ENCODE measurements at regions not wholly inside any gene's neighbourhood (a gene's known extent, or its start where the extent isn't known, plus 50 kb on each side); places are given as distances from the start of the nearest gene placed in this dataset.

DNA sequence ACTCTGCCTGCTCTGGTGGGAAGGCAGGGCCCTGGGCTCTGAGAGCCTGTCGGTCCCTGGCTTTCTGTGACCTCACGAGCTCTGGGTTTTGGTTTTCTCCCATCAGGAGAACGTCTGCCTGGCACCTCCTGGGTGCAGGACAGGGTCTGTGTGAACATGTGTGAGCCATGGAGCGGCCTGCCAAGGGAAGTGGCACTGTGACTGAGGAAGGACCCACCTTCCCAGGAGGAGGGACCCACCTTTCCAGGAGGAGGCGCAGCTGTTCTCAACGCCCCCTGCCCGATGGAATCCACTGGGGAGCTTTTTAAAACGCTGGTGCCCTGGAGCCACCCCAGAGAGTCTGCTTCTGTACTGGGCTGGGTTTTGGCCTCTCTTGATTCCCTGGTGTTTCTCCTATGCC is 168.7 kb downstream of the GLI2 start:
- no peak overlapping the region for H3K4me3 ChIP-seq (ENCODE audit: low read depth, low read length)
- TF ChIP-seq, protein P1, sequence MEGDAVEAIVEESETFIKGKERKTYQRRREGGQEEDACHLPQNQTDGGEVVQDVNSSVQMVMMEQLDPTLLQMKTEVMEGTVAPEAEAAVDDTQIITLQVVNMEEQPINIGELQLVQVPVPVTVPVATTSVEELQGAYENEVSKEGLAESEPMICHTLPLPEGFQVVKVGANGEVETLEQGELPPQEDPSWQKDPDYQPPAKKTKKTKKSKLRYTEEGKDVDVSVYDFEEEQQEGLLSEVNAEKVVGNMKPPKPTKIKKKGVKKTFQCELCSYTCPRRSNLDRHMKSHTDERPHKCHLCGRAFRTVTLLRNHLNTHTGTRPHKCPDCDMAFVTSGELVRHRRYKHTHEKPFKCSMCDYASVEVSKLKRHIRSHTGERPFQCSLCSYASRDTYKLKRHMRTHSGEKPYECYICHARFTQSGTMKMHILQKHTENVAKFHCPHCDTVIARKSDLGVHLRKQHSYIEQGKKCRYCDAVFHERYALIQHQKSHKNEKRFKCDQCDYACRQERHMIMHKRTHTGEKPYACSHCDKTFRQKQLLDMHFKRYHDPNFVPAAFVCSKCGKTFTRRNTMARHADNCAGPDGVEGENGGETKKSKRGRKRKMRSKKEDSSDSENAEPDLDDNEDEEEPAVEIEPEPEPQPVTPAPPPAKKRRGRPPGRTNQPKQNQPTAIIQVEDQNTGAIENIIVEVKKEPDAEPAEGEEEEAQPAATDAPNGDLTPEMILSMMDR (IDR thresholded peaks at IDR 0.05; ENCODE audit: control insufficient read depth, extremely low read depth, insufficient read depth), result no peak
- DNase-seq (ENCODE audit: low read depth), result no peak

DNA sequence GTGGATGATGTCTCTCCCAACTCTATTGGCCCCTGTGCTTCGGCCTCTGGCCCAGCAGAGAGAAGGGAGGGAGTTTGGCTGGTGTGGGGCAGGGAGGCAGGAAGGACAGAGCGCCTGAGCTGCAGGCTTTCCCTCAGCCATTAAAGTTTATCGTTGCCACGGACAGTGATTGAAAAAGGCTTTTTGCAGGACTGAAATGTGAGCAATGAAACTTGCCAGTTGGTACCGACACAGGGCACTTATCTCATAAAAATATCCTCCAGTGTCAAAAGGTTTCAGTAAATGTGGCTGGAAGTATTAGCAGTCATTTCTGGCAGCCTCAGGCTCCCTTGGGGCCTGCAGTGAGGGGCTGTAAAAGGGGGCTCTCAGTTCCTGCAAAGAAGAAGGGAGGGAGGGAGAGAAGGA is 169.2 kb downstream of the GLI2 start:
- no peak for DNase-seq (ENCODE audit: low read depth)
- H3K4me3 ChIP-seq (ENCODE audit: low read depth, low read length), result no peak overlapping the region
- TF ChIP-seq, protein P1 (IDR thresholded peaks at IDR 0.05; ENCODE audit: control insufficient read depth, extremely low read depth, insufficient read depth), result no peak

DNA sequence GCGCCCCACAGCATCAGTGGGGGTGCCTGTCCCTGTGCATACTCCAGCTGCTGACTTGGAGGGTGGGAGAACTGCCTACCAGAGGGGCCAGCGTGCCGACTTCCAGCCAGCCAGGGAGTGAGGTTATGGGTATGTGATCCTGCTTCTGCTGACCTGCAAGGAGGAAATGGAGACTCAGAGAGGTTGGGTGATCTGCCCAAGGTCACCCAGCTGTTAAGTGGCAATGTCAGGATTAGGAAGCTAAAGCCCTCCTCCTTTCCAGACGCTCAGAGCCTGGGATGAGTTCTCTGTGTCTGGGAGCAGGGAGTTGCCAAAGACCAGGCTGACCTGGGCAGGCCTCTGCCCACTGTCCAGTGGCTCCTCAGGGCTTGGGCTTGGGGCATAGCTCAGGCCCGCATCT is 169.6 kb downstream of the GLI2 start:
- TF ChIP-seq, protein P1 (IDR thresholded peaks at IDR 0.05; ENCODE audit: control insufficient read depth, extremely low read depth, insufficient read depth), result no peak
- no peak overlapping the region for H3K4me3 ChIP-seq (ENCODE audit: low read depth, low read length)
- no peak for DNase-seq (ENCODE audit: low read depth)

DNA sequence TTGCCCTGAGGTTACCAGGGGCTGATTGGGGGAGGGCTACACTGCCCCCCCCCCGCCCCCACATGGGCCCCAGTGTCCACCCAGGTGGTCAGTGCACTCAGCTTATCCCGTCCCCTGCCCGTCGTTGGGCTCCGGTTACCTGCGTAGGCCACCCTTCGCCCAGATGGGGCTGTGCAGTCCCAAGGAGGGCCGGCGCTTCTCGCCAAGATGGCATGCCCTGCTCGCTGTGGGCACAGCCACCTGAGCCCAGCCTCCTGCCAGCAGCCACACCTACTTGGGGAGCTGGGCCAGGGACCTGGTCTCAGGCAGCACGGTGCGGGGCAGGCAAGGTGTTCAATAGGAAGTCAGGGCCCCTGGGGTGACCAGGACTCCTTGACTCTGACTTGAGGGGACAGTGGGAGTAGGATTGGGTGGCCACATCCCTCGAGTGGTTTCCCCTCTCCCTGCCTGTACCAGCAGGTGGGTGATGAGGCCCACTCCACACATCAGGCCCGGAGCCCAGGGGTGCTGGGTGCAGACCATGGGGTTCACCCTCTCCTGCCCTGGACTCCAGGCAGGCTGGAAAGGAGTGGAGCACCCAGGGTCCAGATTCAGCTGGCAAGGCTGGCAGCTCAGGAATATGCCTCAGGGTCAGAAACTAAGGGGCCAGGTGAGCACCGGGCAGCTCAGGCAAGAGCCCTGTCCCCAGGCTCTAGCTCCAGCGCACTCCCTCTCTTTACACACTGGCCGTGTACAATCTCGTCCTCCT is 170.3 kb downstream of the GLI2 start:
- TF ChIP-seq, protein P1 (IDR thresholded peaks at IDR 0.05; ENCODE audit: control insufficient read depth, extremely low read depth, insufficient read depth), result no peak
- DNase-seq (ENCODE audit: low read depth), result no peak
- H3K4me3 ChIP-seq (ENCODE audit: low read depth, low read length), result no peak overlapping the region

DNA sequence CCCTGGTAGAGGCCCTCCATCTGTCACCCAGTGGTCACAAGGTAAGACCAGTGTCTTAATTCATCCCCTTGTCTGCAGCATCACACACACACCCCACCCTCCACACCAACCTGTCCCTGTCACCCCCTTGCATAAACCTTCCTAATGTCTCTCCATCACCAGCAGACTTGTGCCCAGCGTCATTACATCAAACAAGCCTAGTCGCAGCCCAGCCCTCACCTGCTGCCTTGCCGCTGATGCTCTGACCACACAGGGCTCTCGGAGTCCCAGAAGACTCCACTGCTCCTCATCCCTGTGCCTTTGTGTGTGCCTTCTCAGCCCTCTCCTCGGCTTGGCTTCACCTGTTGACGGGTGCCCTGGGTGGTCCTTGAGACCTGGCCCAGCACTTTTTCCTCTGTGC is 171.2 kb downstream of the GLI2 start:
- DNase-seq (ENCODE audit: low read depth), result no peak
- TF ChIP-seq, protein P1 (IDR thresholded peaks at IDR 0.05; ENCODE audit: control insufficient read depth, extremely low read depth, insufficient read depth), result no peak
- H3K4me3 ChIP-seq (ENCODE audit: low read depth, low read length), result no peak overlapping the region

DNA sequence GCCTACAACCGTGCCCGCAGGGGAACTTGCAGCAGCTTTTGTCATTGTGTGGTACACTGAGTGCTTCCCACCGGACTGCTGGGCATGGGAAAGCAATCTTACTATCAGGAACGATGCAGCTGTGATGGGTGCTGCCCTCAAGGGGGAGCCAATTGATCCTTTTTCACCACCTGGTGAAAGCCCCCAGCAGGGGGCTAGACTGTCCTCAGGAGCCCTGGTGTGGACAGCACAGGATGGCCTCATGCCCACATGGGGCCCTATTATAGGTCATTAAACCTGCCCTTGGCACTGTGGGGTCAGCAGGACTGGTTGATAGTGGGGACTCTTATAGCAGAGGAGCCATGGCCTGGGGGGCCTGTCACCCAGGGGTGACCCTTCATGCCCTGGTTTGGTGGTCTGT is 172.2 kb downstream of the GLI2 start:
- H3K4me3 ChIP-seq (ENCODE audit: low read depth, low read length), result no peak overlapping the region
- DNase-seq (ENCODE audit: low read depth), result no peak
- TF ChIP-seq, protein P1 (IDR thresholded peaks at IDR 0.05; ENCODE audit: control insufficient read depth, extremely low read depth, insufficient read depth), result no peak

All from LNCaP clone FGC (cell line).